HTR-8/SVneo (cell line): ENCODE measurements at regions not wholly inside any gene's neighbourhood (a gene's known extent, or its start where the extent isn't known, plus 50 kb on each side); places are given as distances from the start of the nearest gene placed in this dataset.
A peak's percentile ranks its signal among the peaks of the same experiment; 100 is the strongest.
"Not testable (repeated sequence)": the region's sequence is repeated elsewhere in the genome, so short reads cannot be mapped to it uniquely, and the experiment has no call there.

Experiments
- DNase-seq: peaks from one replicate; pipeline ENCODE4 v3.0.0; 2011; ENCODE audit warnings: low spot score, mixed read lengths; ENCODE audit not compliant: insufficient read length
- FAIRE-seq: peaks from 2 replicates; lab custom pipeline; 2011; peaks lifted over from hg19 to GRCh38; lab: Jason Lieb, UNC

DNA sequence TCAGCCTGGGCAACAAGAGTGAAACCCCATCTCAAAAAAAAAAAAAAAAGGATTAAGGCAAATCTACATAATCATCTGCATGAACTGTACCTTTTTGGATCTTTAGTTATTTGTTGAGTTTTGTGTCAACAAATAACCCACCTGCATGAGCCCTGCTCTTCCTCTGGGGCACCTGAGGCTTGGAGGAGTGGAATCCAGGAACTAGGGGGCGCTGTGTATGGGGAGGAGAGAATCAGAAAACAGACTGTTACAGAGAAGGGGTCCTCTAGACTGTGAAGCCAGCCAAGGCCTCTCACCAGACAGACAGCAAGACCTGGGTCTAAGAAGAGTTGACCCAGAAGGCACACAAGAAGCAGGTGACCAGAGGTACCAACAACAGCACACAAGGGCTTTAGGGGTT lies 682.8 kb upstream of the NRP1 start:
- no peak for DNase-seq
- no peak for FAIRE-seq

DNA sequence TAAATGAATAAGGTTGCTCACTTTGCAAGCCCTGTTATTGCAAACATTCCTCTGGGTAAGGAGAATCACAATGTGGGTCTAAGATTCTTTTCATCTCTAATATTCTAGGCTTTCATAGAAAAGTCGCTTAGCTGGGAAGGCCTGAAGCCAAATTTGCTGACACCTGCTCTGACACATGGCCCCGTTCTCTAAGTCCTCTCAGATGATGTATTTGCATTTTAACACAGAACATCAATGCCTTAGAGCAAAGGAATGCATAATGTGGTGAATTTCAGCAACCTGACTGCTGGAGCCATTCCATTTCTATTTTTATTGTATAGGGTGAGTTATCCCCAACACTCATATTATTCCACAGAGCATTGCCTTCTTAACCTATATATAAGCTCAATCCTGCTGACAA lies 682.1 kb upstream of the NRP1 start:
- FAIRE-seq (no peak), DNase-seq (no peak)

DNA sequence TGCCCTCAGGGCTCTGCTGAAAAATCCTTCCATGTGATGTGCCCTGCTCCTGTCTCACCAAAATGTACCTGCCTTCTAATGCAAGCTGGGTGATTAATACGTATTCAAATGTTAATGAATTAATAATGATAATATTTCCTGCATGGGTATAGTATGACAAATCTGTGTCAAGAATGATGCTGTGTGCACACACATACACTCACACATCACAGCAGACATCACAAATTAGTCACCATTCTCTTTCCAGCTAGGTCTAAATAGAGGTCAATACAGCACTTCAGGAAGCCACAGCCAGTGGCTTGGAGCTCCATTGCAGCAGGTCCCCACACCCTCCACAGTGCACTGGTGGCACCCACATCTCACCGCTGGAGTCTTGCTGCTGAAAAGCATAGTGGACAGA lies 681.2 kb upstream of the NRP1 start:
- DNase-seq (no peak), FAIRE-seq (peak; percentile 48)

DNA sequence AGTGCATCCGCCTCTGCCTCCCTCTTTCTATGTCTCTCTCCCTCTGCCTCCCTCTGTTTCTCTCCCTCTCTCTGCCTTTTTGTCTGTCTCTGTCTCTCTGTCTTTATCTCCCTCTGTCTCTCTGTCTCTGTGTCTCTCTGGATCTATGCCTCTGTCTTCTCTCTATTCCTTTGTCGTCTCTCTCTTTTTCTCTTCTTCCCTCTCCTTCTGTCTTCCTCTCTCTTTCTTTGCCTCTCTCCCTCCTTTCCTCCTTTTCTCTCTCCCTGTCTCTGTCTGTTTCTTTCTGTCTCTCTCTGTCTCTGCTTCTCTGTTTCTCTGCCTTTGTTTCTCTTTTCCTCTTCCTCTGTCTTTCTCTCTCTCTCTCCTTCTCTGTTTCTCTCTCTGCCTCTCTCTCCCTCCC lies 678.8 kb upstream of the NRP1 start:
- FAIRE-seq = no peak
- DNase-seq = no peak

DNA sequence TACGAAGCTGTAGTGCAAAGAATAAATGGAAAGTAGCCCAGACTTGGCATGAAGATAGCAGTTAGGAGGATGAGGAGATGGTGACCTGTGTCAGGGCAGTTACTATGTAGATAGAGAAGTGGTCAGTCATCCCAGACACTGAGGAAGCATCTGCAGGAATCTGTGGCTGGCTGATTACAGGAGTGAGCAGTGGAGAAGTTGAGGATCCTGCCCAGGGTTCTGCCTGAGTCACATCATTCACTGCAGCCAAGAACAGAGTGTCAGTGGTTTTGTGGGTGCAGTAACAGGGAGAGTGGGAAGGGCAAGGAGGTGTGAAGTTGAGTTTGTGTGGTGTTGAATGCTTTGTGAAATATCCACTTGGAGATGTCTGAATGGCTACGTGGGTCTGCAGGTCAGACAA lies 676.4 kb upstream of the NRP1 start:
- DNase-seq (no peak), FAIRE-seq (peak; percentile 54)

DNA sequence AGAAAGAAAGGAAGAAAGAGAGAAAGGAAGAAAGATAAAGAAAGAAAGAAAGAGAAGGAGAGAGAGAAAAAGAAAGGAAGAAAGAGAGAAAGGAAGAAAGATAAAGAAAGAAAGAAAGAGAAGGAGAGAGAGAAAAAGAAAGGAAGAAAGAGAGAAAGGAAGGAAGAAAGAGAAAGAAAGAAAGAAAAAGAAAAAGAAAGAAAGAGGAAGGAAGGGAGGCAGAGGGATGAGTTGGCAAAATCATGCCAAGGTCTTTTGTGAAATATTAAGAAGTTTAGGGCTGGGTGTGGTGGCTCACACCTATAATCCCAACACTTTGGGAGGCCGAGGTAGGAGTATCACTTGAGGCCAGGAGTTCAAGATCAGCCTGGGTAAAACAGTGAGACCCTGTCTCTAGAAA lies 675.8 kb upstream of the NRP1 start:
- FAIRE-seq, DNase-seq: not testable (repeated sequence)

DNA sequence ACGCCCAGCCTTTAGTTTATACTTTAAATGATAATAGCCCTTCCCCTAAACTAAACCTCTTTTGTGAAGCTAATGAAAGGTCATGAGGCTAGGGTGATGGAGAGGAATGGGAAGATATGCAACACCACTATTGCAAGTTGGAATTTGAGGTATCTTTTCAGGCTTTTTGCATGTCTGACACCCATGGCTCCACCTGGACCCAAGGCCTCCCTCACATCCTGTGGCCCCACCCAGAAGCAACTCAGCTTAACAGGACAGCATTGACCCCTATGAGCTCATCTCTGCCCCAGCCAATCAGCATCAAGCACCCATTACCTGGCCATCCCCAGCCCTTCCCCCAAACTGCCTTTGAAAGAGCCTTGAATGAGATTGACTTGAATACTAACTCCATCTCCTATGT lies 674.2 kb upstream of the NRP1 start:
- no peak for FAIRE-seq
- DNase-seq = no peak

DNA sequence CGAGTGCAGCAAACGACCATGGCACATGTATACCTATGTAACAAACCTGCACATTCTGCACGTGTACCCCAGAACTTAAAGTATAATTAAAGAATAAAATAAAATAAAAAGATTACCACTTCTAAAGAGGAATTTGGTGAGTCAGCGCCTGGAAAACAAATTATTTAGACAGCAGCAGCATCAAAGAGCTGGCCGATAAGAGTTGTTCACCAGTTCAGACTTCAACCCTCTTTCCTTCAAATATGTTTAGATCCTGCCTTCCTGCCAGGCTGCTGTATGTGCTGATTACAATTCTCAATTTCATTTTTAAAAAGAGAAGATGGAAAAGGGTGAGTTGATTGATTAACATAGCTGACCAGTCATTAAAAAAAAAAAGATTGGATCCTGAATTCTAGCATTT lies 672.0 kb upstream of the NRP1 start:
- FAIRE-seq (no peak), DNase-seq (no peak)

DNA sequence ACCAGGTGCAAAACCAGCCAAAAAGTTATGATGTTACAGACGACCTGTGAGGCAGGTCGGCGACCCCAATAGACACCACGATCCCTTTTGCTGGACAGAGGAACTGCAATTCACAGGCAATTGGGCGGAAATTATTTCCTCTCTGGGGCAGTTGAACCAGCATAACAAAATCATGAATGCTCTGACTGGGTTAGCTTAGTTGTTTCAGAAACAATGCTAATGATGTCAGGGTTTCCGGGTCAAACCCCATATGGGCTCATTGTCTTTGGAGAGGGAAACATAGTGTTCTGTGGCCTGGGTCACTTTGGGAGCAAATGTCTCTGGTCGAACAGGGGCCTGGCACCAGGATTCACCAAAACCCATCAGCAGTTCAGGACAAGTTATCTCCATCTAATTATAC lies 669.1 kb upstream of the NRP1 start:
- no peak for DNase-seq
- no peak for FAIRE-seq

DNA sequence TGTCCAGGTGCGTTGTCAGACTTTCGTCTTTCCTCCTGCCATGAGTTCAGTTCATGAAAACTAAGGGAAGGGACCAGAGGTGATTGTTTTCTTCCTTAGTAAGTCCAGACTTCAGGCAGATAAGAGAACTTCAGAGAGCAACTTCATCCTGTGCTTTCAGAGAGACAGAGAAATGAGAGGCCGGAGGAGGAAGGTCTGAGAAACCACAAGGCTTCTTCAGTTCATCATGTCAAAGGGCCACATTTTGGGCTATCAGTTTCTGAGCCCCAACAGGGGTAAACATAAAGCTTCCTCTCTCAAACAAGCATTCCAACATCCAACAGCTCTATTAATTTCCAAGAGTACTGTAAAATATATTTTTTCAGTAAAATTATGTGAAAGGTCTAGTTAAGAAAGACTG lies 668.4 kb upstream of the NRP1 start:
- DNase-seq = no peak
- no peak for FAIRE-seq

DNA sequence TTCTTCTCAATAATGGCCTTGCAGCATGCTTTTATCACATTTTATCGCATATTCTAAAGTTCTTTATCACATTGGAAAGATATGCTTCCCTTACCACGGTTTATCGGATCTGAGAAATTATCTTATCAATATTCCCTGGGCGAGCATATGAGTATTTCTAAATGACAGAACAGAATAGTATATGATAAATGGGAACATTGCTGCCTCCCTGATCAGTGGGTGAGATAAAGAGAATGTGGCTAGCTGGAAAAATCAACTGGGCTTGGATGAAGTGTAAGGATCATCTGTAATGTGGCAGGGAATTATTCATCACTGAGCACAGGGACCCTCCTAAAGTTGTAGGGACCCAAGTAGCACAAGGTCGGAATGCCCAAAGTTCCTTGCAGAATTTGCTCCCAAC lies 667.4 kb upstream of the NRP1 start:
- FAIRE-seq (no peak), DNase-seq (no peak)

DNA sequence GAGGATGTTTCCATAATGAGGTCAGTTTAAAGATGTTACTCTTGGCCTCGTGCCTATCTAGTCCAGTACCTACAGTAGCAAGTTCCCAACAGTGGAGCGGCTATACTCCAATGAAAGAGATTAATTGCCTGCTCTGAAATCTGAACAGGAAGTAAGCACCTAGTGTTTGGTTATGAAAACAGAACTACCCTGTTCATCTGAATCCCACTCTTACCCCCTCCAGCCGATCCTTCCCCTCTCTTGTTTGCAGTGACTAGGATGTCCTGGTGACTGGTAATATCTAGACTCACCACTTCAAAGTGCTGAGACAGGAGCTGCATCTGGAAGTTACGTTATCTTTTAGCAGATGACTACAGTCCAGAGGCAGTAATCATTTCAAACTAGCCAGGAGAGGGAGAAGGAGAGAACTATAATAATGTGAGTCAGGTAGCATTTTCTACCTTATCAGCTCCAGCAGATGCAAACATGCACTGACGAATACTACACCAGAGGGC lies 666.7 kb upstream of the NRP1 start:
- DNase-seq (no peak), FAIRE-seq (peak; percentile 46)

DNA sequence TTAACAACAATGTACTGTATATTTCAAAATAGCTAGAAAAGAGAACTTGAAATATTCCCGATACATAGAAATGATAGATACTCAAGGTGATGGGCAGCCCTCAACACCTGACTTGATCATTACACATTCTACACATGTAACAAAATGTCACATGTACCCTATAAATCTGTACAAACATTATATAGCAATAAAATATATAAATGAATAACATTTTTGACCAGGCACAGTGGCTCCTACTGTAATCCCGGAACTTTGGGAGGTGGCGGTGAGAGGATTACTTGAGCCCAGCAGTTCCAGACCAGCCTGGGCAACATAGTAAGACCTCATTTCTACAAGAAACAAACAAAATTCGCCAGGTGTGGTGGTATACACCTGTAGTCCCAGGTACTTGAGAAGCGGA lies 659.5 kb upstream of the NRP1 start:
- DNase-seq (no peak), FAIRE-seq (no peak)

DNA sequence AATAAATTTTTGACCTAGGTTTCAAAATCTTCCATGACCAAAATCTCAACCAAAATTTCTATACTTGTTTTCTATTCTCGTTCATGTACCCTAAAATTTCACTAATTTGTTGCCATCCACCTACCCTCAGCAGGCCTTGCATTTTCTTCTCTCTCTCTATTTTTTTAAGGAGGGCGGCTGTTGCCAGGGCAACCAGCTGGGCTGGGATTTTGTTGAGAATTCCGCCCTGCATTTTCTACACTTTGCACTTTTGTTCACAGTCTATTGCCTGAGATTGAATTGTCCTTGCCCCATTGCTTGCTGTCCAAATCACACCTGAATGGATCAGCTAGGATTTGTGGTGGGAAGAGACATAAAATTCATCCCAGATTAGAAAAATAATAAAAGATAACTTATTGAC lies 657.5 kb upstream of the NRP1 start:
- no peak for FAIRE-seq

DNA sequence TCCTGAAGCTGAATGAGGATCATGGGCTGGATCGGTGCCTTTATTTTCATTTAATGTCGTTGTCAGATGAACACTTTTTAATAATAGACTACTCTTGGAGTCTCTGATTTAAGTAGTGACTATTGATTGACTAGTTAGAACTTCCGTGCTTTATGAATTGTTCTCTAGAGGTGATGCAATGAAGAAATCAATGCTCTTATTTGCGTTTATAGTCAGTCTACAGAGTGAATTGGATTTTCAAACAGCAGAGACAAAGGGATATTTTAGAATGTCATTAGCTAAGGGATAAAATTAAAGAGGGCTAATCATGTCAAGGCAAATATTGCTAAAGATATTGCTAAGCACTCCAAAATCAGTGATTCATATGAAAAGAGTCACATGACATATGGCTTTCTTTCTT lies 652.0 kb upstream of the NRP1 start:
- FAIRE-seq (no peak), DNase-seq (no peak)

More for the DNA sequence above, 657.5 kb upstream of the NRP1 start:
- DNase-seq = no peak

DNA sequence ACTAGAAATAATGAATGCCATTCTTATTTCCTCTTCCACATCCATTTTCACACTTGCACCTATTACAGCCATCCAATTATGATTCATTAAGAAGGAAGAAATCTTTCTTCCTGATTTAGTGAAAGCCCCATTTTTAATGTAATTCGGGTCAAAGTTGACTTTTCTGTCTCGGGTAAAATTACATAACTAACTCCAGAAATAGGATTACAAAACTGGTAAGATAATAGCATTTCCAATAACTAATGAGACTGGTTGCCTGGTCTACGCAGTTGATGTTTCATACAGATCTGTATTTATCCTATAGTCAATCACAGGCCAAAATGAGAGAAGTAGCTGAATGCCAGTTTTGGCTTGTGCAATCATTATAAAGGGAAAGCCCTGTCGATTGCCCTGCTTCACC lies 651.5 kb upstream of the NRP1 start:
- no peak for FAIRE-seq
- no peak for DNase-seq

DNA sequence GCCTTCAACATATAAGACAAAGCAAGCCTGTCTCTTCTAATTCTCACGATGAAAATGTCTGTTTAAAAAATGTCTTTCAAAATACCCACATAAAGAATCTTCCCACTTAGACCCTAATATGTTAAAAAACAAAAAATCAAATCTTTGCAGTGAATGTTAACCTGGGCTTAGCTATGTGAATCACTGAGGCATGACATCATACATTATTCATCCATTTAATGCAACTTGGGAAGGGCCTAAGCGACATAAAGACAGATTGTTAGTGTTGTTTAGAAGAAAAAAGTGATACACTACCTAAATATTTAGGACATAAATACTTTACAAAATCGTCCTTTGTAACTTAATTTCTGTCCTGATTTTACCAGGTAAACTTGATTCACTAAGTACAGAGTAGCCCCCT lies 648.5 kb upstream of the NRP1 start:
- FAIRE-seq (no peak), DNase-seq (no peak)

DNA sequence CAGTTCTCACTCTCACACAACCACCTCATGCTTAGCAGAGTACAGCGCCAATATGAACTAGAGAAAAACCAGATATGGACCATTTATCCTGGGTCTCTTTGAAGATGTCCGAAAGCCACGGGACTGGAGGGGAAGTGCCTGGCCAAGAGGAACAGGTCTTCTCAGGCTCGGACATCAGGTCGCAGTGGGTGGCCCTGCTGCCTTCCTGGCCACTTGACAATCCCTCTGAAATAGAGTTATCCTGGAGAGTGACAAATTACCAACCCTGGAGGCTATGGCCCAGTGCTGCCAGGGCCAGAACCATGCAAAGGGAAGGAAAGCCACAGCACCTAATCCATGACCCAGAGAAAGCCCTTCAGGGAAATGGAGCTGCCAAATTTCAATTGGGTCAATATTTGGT lies 646.8 kb upstream of the NRP1 start:
- FAIRE-seq (no peak), DNase-seq (no peak)

DNA sequence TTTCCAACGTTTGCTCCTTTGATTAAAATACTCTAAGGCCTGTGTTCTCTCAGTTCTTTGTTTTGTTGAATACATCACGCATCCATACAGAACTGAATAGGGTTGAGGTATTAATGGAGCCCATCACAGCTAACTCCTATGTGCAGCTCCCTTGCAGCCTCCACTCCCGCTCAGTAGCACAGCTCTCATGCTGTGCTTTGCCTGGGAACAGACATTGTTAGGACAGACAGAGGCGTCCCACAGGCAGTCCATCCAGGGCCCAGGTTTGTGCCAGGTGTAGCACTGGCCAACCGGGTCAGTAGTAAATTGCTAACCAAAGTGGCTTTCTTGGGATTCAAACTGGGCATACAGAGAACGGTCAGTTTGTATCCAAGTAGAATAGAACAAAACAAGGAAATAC lies 644.7 kb upstream of the NRP1 start:
- no peak for FAIRE-seq

DNA sequence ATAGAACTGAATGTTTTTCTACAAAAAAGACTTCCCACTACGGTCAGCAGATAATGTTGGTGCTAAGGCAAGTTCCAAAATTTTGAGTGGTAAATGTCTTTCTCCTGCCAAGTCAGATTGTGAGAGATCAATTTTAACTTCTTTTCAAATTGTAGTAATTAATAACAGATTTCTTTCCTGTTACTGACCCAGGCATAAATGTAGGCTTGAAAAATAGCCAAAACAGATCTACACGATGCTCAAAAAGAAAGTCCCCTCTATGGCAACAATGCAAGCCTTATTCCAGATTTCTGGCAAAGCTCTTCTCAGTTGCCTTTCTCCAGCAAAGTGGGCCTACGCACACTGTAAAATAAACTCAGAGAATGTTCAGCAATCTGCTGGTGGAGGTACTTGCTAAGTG lies 641.0 kb upstream of the NRP1 start:
- DNase-seq (no peak), FAIRE-seq (no peak)

More for the DNA sequence above, 644.7 kb upstream of the NRP1 start:
- DNase-seq = no peak

DNA sequence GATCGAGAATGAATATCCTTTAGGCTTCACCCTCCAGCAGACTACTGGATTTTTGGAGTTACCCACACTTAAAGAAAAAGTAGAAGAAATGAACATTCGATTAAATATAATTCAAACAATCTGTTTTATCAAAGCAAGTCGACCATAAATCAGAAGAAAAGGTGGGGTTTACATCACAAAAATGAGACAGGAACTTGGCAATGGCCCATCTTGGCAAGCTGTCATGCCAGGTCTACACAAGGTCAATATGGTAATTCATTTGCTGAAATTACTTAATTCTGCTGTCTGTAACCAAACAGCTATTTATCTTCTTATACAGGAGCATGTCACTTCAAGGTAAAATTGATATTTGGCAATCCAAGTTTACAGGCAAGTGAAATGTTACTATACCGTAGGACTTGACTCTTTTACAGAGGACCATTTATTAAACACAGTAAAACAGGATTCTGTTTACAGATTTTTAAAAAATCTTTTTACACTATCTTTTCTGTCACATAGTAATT lies 640.6 kb upstream of the NRP1 start:
- FAIRE-seq (no peak), DNase-seq (no peak)

DNA sequence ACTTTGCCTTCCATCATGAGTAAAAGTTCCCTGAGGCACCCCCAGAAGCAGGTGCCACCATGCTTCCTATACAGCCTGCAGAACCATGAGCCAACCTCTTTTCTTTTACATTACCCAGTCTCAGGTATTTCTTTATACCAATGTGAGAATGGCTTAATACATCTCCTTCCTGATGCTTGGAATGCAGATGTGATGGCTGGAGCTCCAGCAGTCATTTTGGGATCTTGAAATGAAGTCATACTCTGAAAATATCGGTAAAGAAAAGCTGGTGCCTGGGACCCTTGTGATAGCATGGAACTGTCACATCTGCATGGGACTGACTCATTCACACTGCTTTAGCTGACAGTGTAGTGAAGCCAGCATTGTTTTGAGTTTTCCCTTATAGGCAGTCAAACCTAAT lies 634.5 kb upstream of the NRP1 start:
- no peak for FAIRE-seq
- no peak for DNase-seq

DNA sequence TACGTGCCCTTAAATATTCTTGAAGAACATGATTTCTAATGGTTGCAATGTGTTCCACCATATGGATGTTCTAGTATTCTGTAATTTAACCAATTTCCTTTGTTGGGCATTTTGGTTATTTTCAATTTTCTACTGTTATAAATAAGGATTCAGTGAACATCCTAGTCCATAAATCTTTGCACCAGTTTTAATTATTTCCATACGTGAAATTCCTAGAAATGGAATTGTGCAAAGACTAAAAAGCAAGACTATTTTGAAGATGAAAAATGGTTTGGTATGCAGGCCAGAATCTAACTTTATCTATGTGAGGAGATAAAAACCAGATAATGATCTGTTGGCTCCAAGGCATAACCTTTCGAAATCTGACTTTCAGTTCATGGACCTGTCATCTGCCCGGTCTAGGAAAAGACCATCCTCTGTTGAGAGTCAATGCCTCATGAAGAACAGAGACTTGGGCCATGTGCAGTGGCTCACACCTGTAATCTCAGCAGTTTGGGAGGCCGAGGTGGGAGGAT lies 633.2 kb upstream of the NRP1 start:
- DNase-seq (no peak), FAIRE-seq (no peak)
